H1 (cell line): ENCODE measurements at regions not wholly inside any gene's neighbourhood (a gene's known extent, or its start where the extent isn't known, plus 50 kb on each side); places are given as distances from the start of the nearest gene placed in this dataset.

Experiments
- CTCF ChIA-PET: fragments of 300-600 bp; sonication (Branson Sonifier 250); formaldehyde crosslinking; loops from one replicate; lab custom pipeline; 2021; ENCODE audit not compliant: partially characterized antibody; lab: Charles Lee
- POLR2A ChIA-PET: fragments of 300-600 bp; sonication (Branson Sonifier 250); formaldehyde crosslinking; loops from one replicate; lab custom pipeline; 2021; ENCODE audit warnings: inconsistent platforms; ENCODE audit not compliant: partially characterized antibody; lab: Charles Lee
- DNase-seq, 2 experiments: peaks; one replicate each; pipeline versions ENCODE4 v3.0.0 to v3.0.0-alpha.2; 2010 to 2022; ENCODE audit warnings: low spot score in 2 of 2, low read depth in 1 of 2, mixed read lengths in 1 of 2
- FAIRE-seq: peaks from 2 replicates; lab custom pipeline; 2011; peaks lifted over from hg19 to GRCh38; lab: Jason Lieb, UNC
- H2AFZ ChIP-seq: 2 replicates; pipeline ENCODE4 v1.8.1; 2012; ENCODE audit warnings: low read length, inconsistent platforms
- H2AK5ac ChIP-seq: 2 replicates; pipeline ENCODE4 v1.6.1; 2013; ENCODE audit warnings: low read depth, low read length
- H2BK120ac ChIP-seq: replicated peaks from 2 replicates; pipeline ENCODE3; 2013; ENCODE audit warnings: low read depth, low read length, inconsistent platforms
- H2BK12ac ChIP-seq: 2 replicates; pipeline ENCODE4 v1.6.1; 2013; ENCODE audit warnings: low read depth, low read length
- H2BK15ac ChIP-seq: 2 replicates; pipeline ENCODE4 v1.6.1; 2013; ENCODE audit warnings: low read length
- H2BK20ac ChIP-seq: 2 replicates; pipeline ENCODE4 v1.6.1; 2013; ENCODE audit warnings: low read length
- H2BK5ac ChIP-seq: 2 replicates; pipeline ENCODE4 v1.6.1; 2013; ENCODE audit warnings: low read depth, low read length
- H3K14ac ChIP-seq: 2 replicates; pipeline ENCODE4 v1.6.1; 2013; ENCODE audit warnings: inconsistent platforms; ENCODE audit not compliant: insufficient read length
- H3K18ac ChIP-seq: 2 replicates; pipeline ENCODE4 v1.6.1; 2013; ENCODE audit warnings: low read length; ENCODE audit errors: extremely low read depth
- H3K23ac ChIP-seq: 2 replicates; pipeline ENCODE4 v1.6.1; 2013; ENCODE audit warnings: inconsistent platforms; ENCODE audit not compliant: insufficient read length
- H3K23me2 ChIP-seq: 2 replicates; pipeline ENCODE4 v1.6.1; 2013; ENCODE audit warnings: low read depth, low read length
- H3K27ac ChIP-seq: 2 replicates; pipeline ENCODE4 v1.6.1; 2011; ENCODE audit warnings: low read depth, low read length, inconsistent platforms
- H3K27me3 ChIP-seq, 4 experiments: replicated peaks in 1 of 4; 1 replicate in 1 of 4; 2 replicates in 3 of 4; pipeline versions ENCODE4 v1.6.1 to v1.8.1; 2011 to 2013; ENCODE audit warnings: low read length in 3 of 4, mild to moderate bottlenecking in 3 of 4, inconsistent platforms in 2 of 4, mixed read lengths in 2 of 4, moderate library complexity in 1 of 4; ENCODE audit not compliant: control insufficient read depth in 3 of 4, insufficient read depth in 3 of 4; ENCODE audit errors: extremely low read depth in 1 of 4
- H3K36me3 ChIP-seq, 4 experiments: 2 replicates each; pipeline versions ENCODE4 v1.6.1 to v1.8.1; 2011 to 2013; ENCODE audit warnings: mild to moderate bottlenecking in 4 of 4, low read length in 3 of 4, moderate library complexity in 2 of 4, control low read depth in 1 of 4, inconsistent platforms in 1 of 4; ENCODE audit not compliant: insufficient read depth in 4 of 4, control insufficient read depth in 2 of 4
- H3K4ac ChIP-seq: replicated peaks from 2 replicates; pipeline ENCODE3; 2013; ENCODE audit warnings: low read length, low read depth, mixed read lengths, inconsistent platforms; ENCODE audit not compliant: insufficient read length
- H3K4me1 ChIP-seq, 4 experiments: replicated peaks in 1 of 4; 1 replicate in 1 of 4; 2 replicates in 3 of 4; pipeline versions ENCODE4 v1.6.1 to v1.8.1; 2011 to 2013; ENCODE audit warnings: low read length in 3 of 4, inconsistent platforms in 2 of 4, mixed read lengths in 1 of 4; ENCODE audit not compliant: insufficient read depth in 4 of 4, control insufficient read depth in 3 of 4
- H3K4me2 ChIP-seq, 2 experiments: 2 replicates each; pipeline versions ENCODE4 v1.6.1 to v1.8.1; 2011 to 2013; ENCODE audit warnings: low read depth in 2 of 2, low read length in 2 of 2, control low read depth in 1 of 2, inconsistent platforms in 1 of 2, mild to moderate bottlenecking in 1 of 2; ENCODE audit not compliant: insufficient read depth in 1 of 2
- H3K4me3 ChIP-seq, 4 experiments: fragments of 200-600, 300-600 bp in 1 of 4; sonication (generic), shearing (Covaris generic), sonication (Bioruptor Twin) in 1 of 4; 2 replicates each; pipeline versions ENCODE4 v1.5.1 to v1.8.1; 2011 to 2016; ENCODE audit warnings: low read length in 4 of 4, low read depth in 3 of 4, control low read depth in 2 of 4, inconsistent platforms in 2 of 4, mild to moderate bottlenecking in 2 of 4, mixed read lengths in 1 of 4, moderate library complexity in 1 of 4; ENCODE audit not compliant: insufficient read depth in 2 of 4; ENCODE audit errors: extremely low read depth in 1 of 4
- H3K56ac ChIP-seq: replicated peaks from 2 replicates; pipeline ENCODE3; 2013; ENCODE audit warnings: low read depth, mild to moderate bottlenecking, mixed read lengths, low read length, inconsistent platforms; ENCODE audit not compliant: insufficient read length
- H3K79me1 ChIP-seq: 2 replicates; pipeline ENCODE4 v1.6.1; 2013; ENCODE audit warnings: low read depth, low read length, control low read depth
- H3K79me2 ChIP-seq, 2 experiments: 2 replicates each; pipeline versions ENCODE4 v1.6.1 to v1.8.1; 2012 to 2013; ENCODE audit warnings: low read length in 2 of 2, mild to moderate bottlenecking in 2 of 2, inconsistent platforms in 1 of 2; ENCODE audit not compliant: insufficient read depth in 2 of 2, control insufficient read depth in 1 of 2
- H3K9ac ChIP-seq, 4 experiments: replicated peaks in 1 of 4; 1 replicate in 1 of 4; 2 replicates in 3 of 4; pipeline versions ENCODE4 v1.6.1 to v1.8.1; 2011 to 2013; ENCODE audit warnings: low read depth in 3 of 4, low read length in 3 of 4, control low read depth in 2 of 4, mild to moderate bottlenecking in 2 of 4, moderate library complexity in 2 of 4, inconsistent platforms in 1 of 4; ENCODE audit errors: extremely low read depth in 1 of 4
- H3K9me3 ChIP-seq, 2 experiments: 2 replicates each; pipeline versions ENCODE4 v1.6.1 to v1.8.1; 2012 to 2013; ENCODE audit warnings: mild to moderate bottlenecking in 2 of 2, moderate library complexity in 2 of 2, control low read depth in 1 of 2, inconsistent platforms in 1 of 2, low read depth in 1 of 2, low read length in 1 of 2, mixed read lengths in 1 of 2; ENCODE audit not compliant: insufficient read depth in 2 of 2
- H4K20me1 ChIP-seq, 2 experiments: replicated peaks in 1 of 2; 2 replicates each; pipeline versions ENCODE3 to v1.8.1; 2011 to 2013; ENCODE audit warnings: inconsistent platforms in 2 of 2, low read length in 2 of 2, mild to moderate bottlenecking in 1 of 2; ENCODE audit not compliant: insufficient read depth in 2 of 2, control insufficient read depth in 1 of 2
- H4K5ac ChIP-seq: 2 replicates; pipeline ENCODE4 v1.6.1; 2013; ENCODE audit warnings: low read length, low read depth, mixed read lengths, inconsistent platforms; ENCODE audit not compliant: insufficient read length
- H4K8ac ChIP-seq: 2 replicates; pipeline ENCODE4 v1.8.0; 2013; ENCODE audit warnings: mild to moderate bottlenecking, moderate library complexity, low read length, inconsistent platforms; ENCODE audit not compliant: insufficient read depth; ENCODE audit errors: extremely low read depth
- H4K91ac ChIP-seq: replicated peaks from 2 replicates; pipeline ENCODE3; 2013; ENCODE audit warnings: low read length, mixed read lengths, inconsistent platforms; ENCODE audit not compliant: insufficient read length
- CHD1 ChIP-seq: IDR thresholded peaks from 2 replicates; pipeline ENCODE4 v1.6.1; 2012; ENCODE audit warnings: low read depth, low read length, improper control_type of control experiment
- CREB1 ChIP-seq: IDR thresholded peaks from 2 replicates; pipeline ENCODE4 v1.6.1; 2012; ENCODE audit warnings: inconsistent platforms
- EGR1 ChIP-seq: IDR thresholded peaks from 2 replicates; pipeline ENCODE4 v1.6.1; 2011; ENCODE audit warnings: low read depth, low read length, borderline replicate concordance
- KDM1A ChIP-seq: fragments of 200-600, 300-600 bp; sonication (generic); IDR thresholded peaks from 2 replicates; pipeline ENCODE4 v1.7.1; 2016; ENCODE audit warnings: mild to moderate bottlenecking, low read length, borderline replicate concordance
- MAFK ChIP-seq: IDR thresholded peaks from 2 replicates; pipeline ENCODE4 v1.6.1; 2012; ENCODE audit warnings: low read depth, mild to moderate bottlenecking, improper control_type of control experiment, low read length
- SIRT6 ChIP-seq: IDR thresholded peaks from one replicate; pipeline ENCODE4 v1.7.1; 2012; ENCODE audit warnings: low read length, inconsistent platforms
- SP4 ChIP-seq: IDR thresholded peaks from 2 replicates; pipeline ENCODE4 v1.6.1; 2012; ENCODE audit warnings: low read length, inconsistent platforms
- TEAD4 ChIP-seq: IDR thresholded peaks from 2 replicates; pipeline ENCODE4 v1.6.1; 2012; ENCODE audit warnings: low read depth, low read length, inconsistent platforms, mixed read lengths
- WGBS, 2 experiments: shearing (Covaris generic) in 1 of 2; methylation state at CpG; one replicate each; pipeline versions ENCODE4 v1.1.6 to v1.1.7; 2013 to 2015; ENCODE audit warnings: low lambda C conversion rate in 2 of 2, mixed read lengths in 2 of 2, inconsistent platforms in 1 of 2, low coverage in 1 of 2, missing lambda C conversion rate in 1 of 2; ENCODE audit not compliant: insufficient replicate concordance in 2 of 2, insufficient coverage in 1 of 2, insufficient read length in 1 of 2; ENCODE audit errors: extremely low coverage in 1 of 2, missing lambda C conversion rate in 1 of 2; 5-methylcytosine and 5-hydroxymethylcytosine counted together

DNA sequence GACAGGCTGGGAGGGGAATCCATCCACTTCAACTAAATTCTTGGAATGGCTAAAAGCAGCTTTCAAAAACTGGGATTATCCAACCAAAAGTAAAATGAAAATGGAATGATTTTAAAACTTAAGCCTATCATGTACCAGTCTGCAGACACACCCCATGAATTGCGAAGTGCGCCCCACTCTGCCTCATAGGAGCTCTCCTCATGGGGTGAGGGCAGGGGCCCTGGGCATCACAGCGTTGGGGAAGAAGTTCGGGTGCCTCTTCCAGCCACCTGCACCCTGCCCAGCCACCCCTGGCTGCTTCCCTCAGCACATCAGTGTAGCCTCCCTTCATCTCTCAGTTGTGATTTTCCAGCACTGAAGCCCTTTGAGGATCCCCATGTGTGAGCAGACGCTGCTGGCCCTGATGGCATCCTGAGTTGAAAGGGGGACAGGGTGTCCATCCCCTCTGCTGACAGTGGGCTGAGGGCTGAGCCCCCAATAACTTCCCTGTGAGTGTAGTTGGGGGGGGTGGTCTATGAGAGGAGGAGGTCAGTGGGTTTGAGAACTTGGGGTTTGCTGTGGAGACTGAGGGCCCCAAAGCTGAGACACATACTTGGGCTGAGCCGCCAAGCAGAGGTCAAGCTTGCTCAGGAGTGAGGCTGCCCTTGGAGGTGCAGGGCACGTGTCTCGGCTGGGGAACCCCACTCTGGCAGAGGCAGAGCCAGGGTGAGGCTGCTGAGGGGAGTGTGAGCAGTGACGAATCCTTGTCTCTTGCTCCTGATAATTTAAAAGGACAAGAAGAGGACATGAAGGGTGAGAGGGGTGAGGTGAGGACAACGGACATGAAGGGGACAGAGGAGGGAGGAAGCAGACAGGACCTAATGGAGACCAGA, 542.1 kb downstream of the TCERG1L start:
- Histone ChIP-seq H3K27me3 (no peaks in the 10 kb centered on the region), H4K91ac (no peak overlapping the region), H3K9me3 (peaks cover 30 to 42% of the 10 kb centered on the region in 2 experiments), H3K18ac (no peak overlapping the region), H3K4me1 (no peaks in the 10 kb centered on the region), H4K8ac (no peak overlapping the region), H3K36me3 (no peaks in the 10 kb centered on the region), H3K4me3 (no peak overlapping the region), H3K4ac (no peak overlapping the region), H4K5ac (no peak overlapping the region), H2BK12ac (no peak overlapping the region), H3K27ac (no peak overlapping the region), H3K23me2 (no peaks in the 10 kb centered on the region), H2BK120ac (no peak overlapping the region), H2BK15ac (0 out of 2 replicates have a peak overlapping the region, but pooled peaks have one; percentile 61), H3K79me2 (no peaks in the 10 kb centered on the region), H4K20me1 (no peaks in the 10 kb centered on the region), H3K4me2 (no peak overlapping the region), H2BK5ac (no peak overlapping the region), H3K9ac (no peak overlapping the region), H2AK5ac (no peak overlapping the region), H3K23ac (no peak overlapping the region), H2BK20ac (no peak overlapping the region), H3K14ac (no peak overlapping the region), H2AFZ (no peak overlapping the region), H3K56ac (no peak overlapping the region), H3K79me1 (no peaks in the 10 kb centered on the region)
- TF ChIP-seq TEAD4 (no peak), CHD1 (no peak), SP4 (no peak), KDM1A (no peak), EGR1 (no peak), SIRT6 (no peak), CREB1 (no peak), MAFK (no peak)
- DNase-seq, result no peak
- no peak for FAIRE-seq
- ChIA-PET CTCF (no interaction called here), POLR2A (no interaction called here)
- 97% methylated on average over 10 of the region's 10 CpGs; no CpG with 5 or more reads in 1 of the 2 experiments for WGBS, 2 experiments
